Left lung (tissue), 4 donors: ENCODE measurements at regions not wholly inside any gene's neighbourhood (a gene's known extent, or its start where the extent isn't known, plus 50 kb on each side); places are given as distances from the start of the nearest gene placed in this dataset.

Experiments used
- ATAC-seq: fragments of 200-7000 bp; cut with Tn5 transposase; one replicate; pipeline ENCODE4 v1.9.1; 2020; ENCODE audit warnings: moderate library complexity
- DNase-seq, 4 donors: peaks; one replicate each; pipeline ENCODE4 v3.0.0-alpha.2; 2013 to 2020
- H3K27ac ChIP-seq, 2 donors: fragments of 200-600 bp; sonication (generic) in 1 of 2; one replicate each; pipeline versions ENCODE4 v1.5.0 to v1.8.0; 2020 to 2021
- H3K27me3 ChIP-seq, 2 donors: fragments of 200-600 bp; sonication (generic) in 1 of 2; one replicate each; pipeline versions ENCODE4 v1.5.0 to v1.8.0; 2020 to 2021
- H3K36me3 ChIP-seq, 2 donors: fragments of 200-600 bp; sonication (generic) in 1 of 2; one replicate each; pipeline versions ENCODE4 v1.5.0 to v1.8.0; 2020 to 2021
- H3K4me1 ChIP-seq, 2 donors: fragments of 200-600 bp; one replicate each; pipeline ENCODE4 v1.8.0; 2021
- H3K4me3 ChIP-seq, 2 donors: fragments of 200-600 bp; sonication (generic) in 1 of 2; one replicate each; pipeline versions ENCODE4 v1.5.0 to v1.8.0; 2020 to 2021; ENCODE audit warnings: mild to moderate bottlenecking in 1 of 2
- H3K9me3 ChIP-seq, 2 donors: fragments of 200-600 bp; sonication (generic) in 1 of 2; one replicate each; pipeline versions ENCODE4 v1.5.0 to v1.8.0; 2020 to 2021
- CTCF ChIP-seq, 2 donors: fragments of 200-600 bp; sonication (generic) in 1 of 2; IDR thresholded peaks; one replicate each; pipeline versions ENCODE4 v1.5.0 to v1.8.0; 2021; ENCODE audit warnings: antibody characterized with exemption in 2 of 2
- intact Hi-C, 2 donors: fragments of 100-400 bp; cut with DNase I; formaldehyde crosslinking; loops; one replicate each; pipeline versions ENCODE4 v1.11.2 to v1.14.2; 2022
- donor health status: DM: no; HTN: yes; CAD: no.
- donor health status: DM: no; HTN: no; CAD: no.

- no peak for DNase-seq
- H3K4me3 ChIP-seq: no peak overlapping the region
- no peak overlapping the region for H3K27ac ChIP-seq
- intact Hi-C loops: no loop called here
- TF ChIP-seq CTCF (IDR thresholded peaks at IDR 0.05): no peak
- H3K4me1 ChIP-seq: no peaks in the 10 kb centered on the region
- no peaks in the 10 kb centered on the region for H3K36me3 ChIP-seq
- no peaks in the 10 kb centered on the region for H3K9me3 ChIP-seq
- H3K27me3 ChIP-seq: no peaks in the 10 kb centered on the region
- ATAC-seq: no peak
Observed at GRCh38 chr2:66273933-66274490, 160.9 kb upstream of the MEIS1 start.

- no peaks in the 10 kb centered on the region for H3K9me3 ChIP-seq
- TF ChIP-seq CTCF (IDR thresholded peaks at IDR 0.05): no peak
- H3K27me3 ChIP-seq: no peaks in the 10 kb centered on the region
- no peaks in the 10 kb centered on the region for H3K4me1 ChIP-seq
- H3K36me3 ChIP-seq: no peaks in the 10 kb centered on the region
- H3K4me3 ChIP-seq: no peak overlapping the region
- DNase-seq (no peak), ATAC-seq (no peak)
- no peak overlapping the region for H3K27ac ChIP-seq
- intact Hi-C loops: no loop called here
Observed at GRCh38 chr2:66272751-66273150, 162.2 kb upstream of the MEIS1 start.

DNA sequence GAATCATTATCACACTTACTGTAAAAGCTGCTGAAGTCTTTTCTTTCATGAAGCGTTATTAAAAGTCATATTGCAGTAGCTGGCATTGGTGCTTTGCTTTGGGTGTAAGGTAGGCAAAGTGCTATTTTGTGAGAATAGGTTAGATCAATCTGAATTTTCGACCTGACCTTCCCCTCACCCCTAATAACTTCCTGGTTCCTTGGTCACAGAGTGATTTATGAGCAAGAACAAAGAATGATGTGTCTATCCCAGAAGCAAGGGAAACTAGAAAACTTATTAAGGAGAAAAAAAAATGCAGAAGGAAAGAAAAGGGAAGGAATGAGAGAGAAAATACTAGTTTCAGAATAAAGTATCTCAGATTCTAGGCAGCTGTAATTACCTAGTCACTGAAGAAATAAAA lies 163.1 kb upstream of the MEIS1 start:
- Histone ChIP-seq H3K36me3 (no peaks in the 10 kb centered on the region), H3K9me3 (no peaks in the 10 kb centered on the region), H3K4me3 (no peak overlapping the region), H3K27ac (no peak overlapping the region), H3K4me1 (no peaks in the 10 kb centered on the region), H3K27me3 (no peaks in the 10 kb centered on the region)
- no peak for DNase-seq
- TF ChIP-seq CTCF (IDR thresholded peaks at IDR 0.05): no peak
- intact Hi-C loops: no loop called here
- no peak for ATAC-seq

- no peak for ATAC-seq
- Histone ChIP-seq H3K4me1 (no peaks in the 10 kb centered on the region), H3K27ac (no peak overlapping the region), H3K4me3 (no peak overlapping the region), H3K36me3 (no peaks in the 10 kb centered on the region), H3K27me3 (no peaks in the 10 kb centered on the region), H3K9me3 (no peaks in the 10 kb centered on the region)
- DNase-seq: no peak
- TF ChIP-seq CTCF (IDR thresholded peaks at IDR 0.05): no peak
- intact Hi-C loops: no loop called here
Observed at GRCh38 chr2:66270247-66270646, 164.7 kb upstream of the MEIS1 start.

DNA sequence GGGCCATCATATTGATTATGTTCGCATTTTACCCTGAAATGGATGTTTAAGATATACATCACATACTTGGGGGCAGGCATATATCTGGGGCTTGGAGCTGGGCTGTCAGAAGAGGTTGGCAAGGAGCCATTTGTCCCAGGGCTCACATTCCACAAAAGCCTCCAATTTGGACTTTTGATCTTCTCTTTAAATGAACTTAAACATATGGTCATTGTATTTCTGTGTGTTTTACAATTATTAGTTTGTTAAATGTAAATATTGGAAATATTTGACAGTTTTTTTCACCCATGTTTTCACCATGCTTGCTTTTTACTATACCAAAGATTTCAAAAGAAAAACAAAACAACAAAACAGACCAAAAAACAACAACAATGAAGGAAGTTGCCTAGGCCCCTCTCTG lies 165.8 kb upstream of the MEIS1 start:
- no peak for TF ChIP-seq CTCF (IDR thresholded peaks at IDR 0.05)
- no peak overlapping the region for H3K27ac ChIP-seq
- DNase-seq: no peak
- no peaks in the 10 kb centered on the region for H3K9me3 ChIP-seq
- H3K4me1 ChIP-seq: no peaks in the 10 kb centered on the region
- no peaks in the 10 kb centered on the region for H3K36me3 ChIP-seq
- H3K4me3 ChIP-seq: no peak overlapping the region
- no peaks in the 10 kb centered on the region for H3K27me3 ChIP-seq
- intact Hi-C loops: no loop called here
- ATAC-seq: no peak
